ENCODE measurements at regions not wholly inside any gene's neighbourhood (a gene's known extent, or its start where the extent isn't known, plus 50 kb on each side); places are given as distances from the start of the nearest gene placed in this dataset.

- TF ChIP-seq EZH2 (IDR thresholded peaks at IDR 0.05; ENCODE audit: borderline replicate concordance) (no peak), EZH2phosphoT487 (IDR thresholded peaks at IDR 0.05; ENCODE audit: low read depth, severe bottlenecking, unreplicated experiment) (no peak)
- Histone ChIP-seq H3K4me2 (no peak overlapping the region), H3K9me3 (ENCODE audit: low read depth) (no peaks in the 10 kb centered on the region), H4K20me1 (ENCODE audit: insufficient read depth, poor library complexity, severe bottlenecking) (no peaks in the 10 kb centered on the region), H3K4me1 (ENCODE audit: insufficient read depth) (no peaks in the 10 kb centered on the region), H3K27me3 (no peaks in the 10 kb centered on the region), H3K79me2 (no peaks in the 10 kb centered on the region), H3K36me3 (replicated peaks; ENCODE audit: insufficient read depth, low read depth) (no peaks in the 10 kb centered on the region), H3K4me3 (no peak overlapping the region), H3K9me2 (replicated peaks; ENCODE audit: insufficient read depth) (no peaks in the 10 kb centered on the region), H2AFZ (no peak overlapping the region), H3K27ac (no peak overlapping the region)
- whole genome bisulfite sequencing (ENCODE audit: low lambda C conversion rate, missing lambda C conversion rate) = 73% methylated on average over 1 of the region's 1 CpG
- DNase-seq (ENCODE audit: low spot score) = no peak
Measured at GRCh38 chr2:17430326-17430725, 87.9 kb downstream of the RAD51AP2 start.

GRCh38 chr2:17429130-17429529 is 89.1 kb downstream of the RAD51AP2 start:
- Histone ChIP-seq H3K9me3 (ENCODE audit: low read depth) (no peaks in the 10 kb centered on the region), H3K9me2 (replicated peaks; ENCODE audit: insufficient read depth) (no peaks in the 10 kb centered on the region), H3K4me1 (ENCODE audit: insufficient read depth) (no peaks in the 10 kb centered on the region), H4K20me1 (ENCODE audit: insufficient read depth, poor library complexity, severe bottlenecking) (no peaks in the 10 kb centered on the region), H3K27ac (no peak overlapping the region), H3K4me2 (no peak overlapping the region), H3K4me3 (no peak overlapping the region), H3K79me2 (no peaks in the 10 kb centered on the region), H2AFZ (no peak overlapping the region), H3K36me3 (replicated peaks; ENCODE audit: insufficient read depth, low read depth) (no peaks in the 10 kb centered on the region), H3K27me3 (no peaks in the 10 kb centered on the region)
- TF ChIP-seq EZH2phosphoT487 (IDR thresholded peaks at IDR 0.05; ENCODE audit: low read depth, severe bottlenecking, unreplicated experiment) (no peak), EZH2 (IDR thresholded peaks at IDR 0.05; ENCODE audit: borderline replicate concordance) (no peak), CTCF (IDR thresholded peaks at IDR 0.05; ENCODE audit: poor library complexity) (no peak)
- no peak for DNase-seq (ENCODE audit: low spot score)
- 72% methylated on average over 1 of the region's 1 CpG for WGBS (ENCODE audit: low lambda C conversion rate, missing lambda C conversion rate)

GRCh38 chr2:17427401-17427800 is 90.8 kb downstream of the RAD51AP2 start:
- no peak overlapping the region for H3K27ac ChIP-seq
- no peaks in the 10 kb centered on the region for H4K20me1 ChIP-seq (ENCODE audit: insufficient read depth, poor library complexity, severe bottlenecking)
- no peak for DNase-seq (ENCODE audit: low spot score)
- H3K9me2 ChIP-seq (replicated peaks; ENCODE audit: insufficient read depth) = no peaks in the 10 kb centered on the region
- no peak overlapping the region for H3K4me3 ChIP-seq
- H3K4me1 ChIP-seq (ENCODE audit: insufficient read depth) = no peaks in the 10 kb centered on the region
- 91% methylated on average over 1 of the region's 1 CpG for WGBS (ENCODE audit: low lambda C conversion rate, missing lambda C conversion rate)
- H3K79me2 ChIP-seq = no peaks in the 10 kb centered on the region
- H3K36me3 ChIP-seq (replicated peaks; ENCODE audit: insufficient read depth, low read depth) = no peaks in the 10 kb centered on the region
- no peaks in the 10 kb centered on the region for H3K9me3 ChIP-seq (ENCODE audit: low read depth)
- no peaks in the 10 kb centered on the region for H3K27me3 ChIP-seq
- no peak overlapping the region for H2AFZ ChIP-seq
- H3K4me2 ChIP-seq = no peak overlapping the region
- TF ChIP-seq EZH2phosphoT487 (IDR thresholded peaks at IDR 0.05; ENCODE audit: low read depth, severe bottlenecking, unreplicated experiment) = no peak
- TF ChIP-seq EZH2 (IDR thresholded peaks at IDR 0.05; ENCODE audit: borderline replicate concordance) = no peak
- TF ChIP-seq CTCF (IDR thresholded peaks at IDR 0.05; ENCODE audit: poor library complexity) = no peak

GRCh38 chr2:17426743-17427142 is 91.5 kb downstream of the RAD51AP2 start:
- Histone ChIP-seq H2AFZ (no peak overlapping the region), H3K36me3 (replicated peaks; ENCODE audit: insufficient read depth, low read depth) (no peaks in the 10 kb centered on the region), H4K20me1 (ENCODE audit: insufficient read depth, poor library complexity, severe bottlenecking) (no peaks in the 10 kb centered on the region), H3K4me1 (ENCODE audit: insufficient read depth) (no peaks in the 10 kb centered on the region), H3K27me3 (no peaks in the 10 kb centered on the region), H3K4me2 (no peak overlapping the region), H3K27ac (no peak overlapping the region), H3K4me3 (no peak overlapping the region), H3K9me3 (ENCODE audit: low read depth) (no peaks in the 10 kb centered on the region), H3K9me2 (replicated peaks; ENCODE audit: insufficient read depth) (no peaks in the 10 kb centered on the region), H3K79me2 (no peaks in the 10 kb centered on the region)
- TF ChIP-seq EZH2phosphoT487 (IDR thresholded peaks at IDR 0.05; ENCODE audit: low read depth, severe bottlenecking, unreplicated experiment) (no peak), CTCF (IDR thresholded peaks at IDR 0.05; ENCODE audit: poor library complexity) (no peak), EZH2 (IDR thresholded peaks at IDR 0.05; ENCODE audit: borderline replicate concordance) (no peak)
- 50% methylated on average over 1 of the region's 1 CpG for WGBS (ENCODE audit: low lambda C conversion rate, missing lambda C conversion rate)
- DNase-seq (ENCODE audit: low spot score) = no peak

Measured in hepatocyte (in vitro differentiated cells).